DND-41 (cell line): ENCODE measurements at regions not wholly inside any gene's neighbourhood (a gene's known extent, or its start where the extent isn't known, plus 50 kb on each side); places are given as distances from the start of the nearest gene placed in this dataset.

ENCODE experiments used
- ATAC-seq: fragments of 200-7000 bp; cut with Tn5 transposase; 3 replicates; pipeline ENCODE4 v1.9.1; 2021; ENCODE audit warnings: low read depth; ENCODE audit not compliant: insufficient read depth
- DNase-seq: peaks from one replicate; pipeline ENCODE4 v3.0.0-alpha.2; 2020
- H2AFZ ChIP-seq: 2 replicates; pipeline ENCODE4 v1.6.0; 2012; ENCODE audit warnings: low read depth, low read length
- H3K27ac ChIP-seq: 2 replicates; pipeline ENCODE4 v1.5.1; 2012; ENCODE audit warnings: low read length, inconsistent platforms
- H3K27me3 ChIP-seq: fragments of 200-600 bp; sonication (generic); 2 replicates; pipeline ENCODE4 v1.6.0; 2012; ENCODE audit warnings: low read length, mild to moderate bottlenecking, inconsistent platforms; ENCODE audit not compliant: insufficient read depth, poor library complexity
- H3K36me3 ChIP-seq: 2 replicates; pipeline ENCODE4 v1.5.1; 2012; ENCODE audit warnings: low read length, inconsistent platforms; ENCODE audit not compliant: insufficient read depth
- H3K4me1 ChIP-seq: 2 replicates; pipeline ENCODE4 v1.5.1; 2012; ENCODE audit warnings: mild to moderate bottlenecking, low read length; ENCODE audit not compliant: insufficient read depth
- H3K4me2 ChIP-seq: 2 replicates; pipeline ENCODE4 v1.6.0; 2012; ENCODE audit warnings: mild to moderate bottlenecking, moderate library complexity, low read length, inconsistent platforms; ENCODE audit not compliant: insufficient read depth
- H3K4me3 ChIP-seq, 2 experiments: fragments of 200-600 bp in 1 of 2; shearing (Covaris generic) in 1 of 2; 2 replicates each; pipeline ENCODE4 v1.5.1; 2012 to 2016; ENCODE audit warnings: inconsistent platforms in 2 of 2, low read length in 2 of 2, mild to moderate bottlenecking in 2 of 2, low read depth in 1 of 2, moderate library complexity in 1 of 2
- H3K79me2 ChIP-seq: 2 replicates; pipeline ENCODE4 v1.6.0; 2012; ENCODE audit warnings: low read length, inconsistent platforms; ENCODE audit not compliant: insufficient read depth
- H3K9ac ChIP-seq: 2 replicates; pipeline ENCODE4 v1.6.0; 2012; ENCODE audit warnings: low read depth, mild to moderate bottlenecking, inconsistent platforms, low read length, moderate library complexity
- H3K9me3 ChIP-seq: 2 replicates; pipeline ENCODE4 v1.5.1; 2012; ENCODE audit warnings: low read length, moderate library complexity, mild to moderate bottlenecking, inconsistent platforms; ENCODE audit not compliant: insufficient read depth, severe bottlenecking
- H4K20me1 ChIP-seq: 2 replicates; pipeline ENCODE4 v1.6.0; 2012; ENCODE audit warnings: low read length; ENCODE audit not compliant: insufficient read depth
- EZH2 ChIP-seq: IDR thresholded peaks from 3 replicates; pipeline ENCODE4 v1.6.1; 2012; ENCODE audit warnings: borderline replicate concordance, low read depth, mild to moderate bottlenecking, moderate library complexity, low read length, inconsistent platforms; ENCODE audit not compliant: severe bottlenecking
- TF ChIP-seq, protein P1 (sequence below): IDR thresholded peaks from 2 replicates; pipeline ENCODE4 v1.5.1; 2012; ENCODE audit warnings: borderline replicate concordance, low read length, moderate library complexity, mild to moderate bottlenecking; ENCODE audit not compliant: poor library complexity, severe bottlenecking; ENCODE audit errors: extremely low read depth

DNA sequence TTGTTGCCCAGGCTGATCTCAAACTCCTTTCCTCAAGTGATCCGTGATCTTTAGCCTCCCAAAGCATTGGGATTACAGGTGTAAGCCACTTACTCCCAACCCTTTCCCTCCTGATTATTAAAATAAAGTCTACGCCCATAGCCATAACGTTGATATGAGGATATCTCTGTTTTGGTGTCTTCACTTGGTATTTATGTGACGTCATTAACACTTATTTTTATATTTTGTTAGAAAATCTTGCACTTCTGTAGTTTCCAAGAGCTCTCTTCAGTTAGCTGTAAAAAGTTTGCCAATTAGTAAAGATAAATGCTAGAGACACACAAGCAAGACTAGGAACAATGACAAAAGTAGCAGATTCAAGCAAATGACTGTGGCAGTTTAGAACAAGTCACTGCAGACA lies 115.6 kb upstream of the HSF2 start:
- Histone ChIP-seq H3K4me3 (no peak overlapping the region), H3K4me2 (no peak overlapping the region), H4K20me1 (no peaks in the 10 kb centered on the region), H3K79me2 (no peaks in the 10 kb centered on the region), H2AFZ (no peak overlapping the region), H3K9ac (no peak overlapping the region), H3K36me3 (no peaks in the 10 kb centered on the region), H3K27me3 (no peaks in the 10 kb centered on the region), H3K4me1 (no peaks in the 10 kb centered on the region), H3K27ac (no peak overlapping the region), H3K9me3 (no peaks in the 10 kb centered on the region)
- no peak for ATAC-seq
- no peak for TF ChIP-seq EZH2
- TF ChIP-seq, protein P1, sequence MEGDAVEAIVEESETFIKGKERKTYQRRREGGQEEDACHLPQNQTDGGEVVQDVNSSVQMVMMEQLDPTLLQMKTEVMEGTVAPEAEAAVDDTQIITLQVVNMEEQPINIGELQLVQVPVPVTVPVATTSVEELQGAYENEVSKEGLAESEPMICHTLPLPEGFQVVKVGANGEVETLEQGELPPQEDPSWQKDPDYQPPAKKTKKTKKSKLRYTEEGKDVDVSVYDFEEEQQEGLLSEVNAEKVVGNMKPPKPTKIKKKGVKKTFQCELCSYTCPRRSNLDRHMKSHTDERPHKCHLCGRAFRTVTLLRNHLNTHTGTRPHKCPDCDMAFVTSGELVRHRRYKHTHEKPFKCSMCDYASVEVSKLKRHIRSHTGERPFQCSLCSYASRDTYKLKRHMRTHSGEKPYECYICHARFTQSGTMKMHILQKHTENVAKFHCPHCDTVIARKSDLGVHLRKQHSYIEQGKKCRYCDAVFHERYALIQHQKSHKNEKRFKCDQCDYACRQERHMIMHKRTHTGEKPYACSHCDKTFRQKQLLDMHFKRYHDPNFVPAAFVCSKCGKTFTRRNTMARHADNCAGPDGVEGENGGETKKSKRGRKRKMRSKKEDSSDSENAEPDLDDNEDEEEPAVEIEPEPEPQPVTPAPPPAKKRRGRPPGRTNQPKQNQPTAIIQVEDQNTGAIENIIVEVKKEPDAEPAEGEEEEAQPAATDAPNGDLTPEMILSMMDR = no peak
- no peak for DNase-seq

- Histone ChIP-seq H3K36me3 (no peaks in the 10 kb centered on the region), H3K4me2 (no peak overlapping the region), H3K9me3 (no peaks in the 10 kb centered on the region), H3K4me3 (no peak overlapping the region), H2AFZ (no peak overlapping the region), H3K27ac (no peak overlapping the region), H3K9ac (no peak overlapping the region), H4K20me1 (no peaks in the 10 kb centered on the region), H3K79me2 (no peaks in the 10 kb centered on the region), H3K4me1 (no peaks in the 10 kb centered on the region), H3K27me3 (no peaks in the 10 kb centered on the region)
- DNase-seq = no peak
- TF ChIP-seq EZH2 = no peak
- TF ChIP-seq, protein P1 = no peak
- no peak for ATAC-seq
Observed at GRCh38 chr6:122284848-122285247, 114.6 kb upstream of the HSF2 start.

- H3K36me3 ChIP-seq = no peaks in the 10 kb centered on the region
- no peaks in the 10 kb centered on the region for H3K9me3 ChIP-seq
- no peak overlapping the region for H3K4me2 ChIP-seq
- no peak for TF ChIP-seq EZH2
- TF ChIP-seq, protein P1 = no peak
- no peak overlapping the region for H3K27ac ChIP-seq
- no peak for ATAC-seq
- H3K4me3 ChIP-seq = no peak overlapping the region
- no peaks in the 10 kb centered on the region for H4K20me1 ChIP-seq
- H3K79me2 ChIP-seq = no peaks in the 10 kb centered on the region
- no peaks in the 10 kb centered on the region for H3K4me1 ChIP-seq
- H3K27me3 ChIP-seq = no peaks in the 10 kb centered on the region
- H3K9ac ChIP-seq = no peak overlapping the region
- no peak overlapping the region for H2AFZ ChIP-seq
- DNase-seq = no peak
Observed at GRCh38 chr6:122285292-122285913, 114.0 kb upstream of the HSF2 start.

DNA sequence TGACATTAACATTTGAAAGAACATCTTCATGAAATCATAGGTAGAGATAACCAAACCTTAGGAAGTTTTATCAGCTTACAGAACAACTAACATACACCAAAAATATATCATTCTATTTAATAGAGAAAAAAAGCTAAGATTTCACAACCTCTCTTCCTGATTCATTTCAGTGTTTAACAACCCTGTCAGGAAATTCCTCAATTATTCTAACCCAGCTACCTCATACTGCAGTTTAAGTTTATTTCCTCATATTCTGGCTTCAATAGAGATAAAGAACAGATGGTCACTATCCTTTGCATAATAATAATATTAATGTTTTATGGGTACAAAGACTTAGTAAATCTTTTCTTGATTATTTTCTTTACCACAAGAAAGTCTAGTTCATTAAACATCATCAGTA lies 112.9 kb upstream of the HSF2 start:
- Histone ChIP-seq H3K9me3 (no peaks in the 10 kb centered on the region), H3K79me2 (no peaks in the 10 kb centered on the region)

More for the DNA sequence above, 112.9 kb upstream of the HSF2 start:
- Histone ChIP-seq H3K4me2 (no peak overlapping the region), H4K20me1 (no peaks in the 10 kb centered on the region), H3K4me3 (no peak overlapping the region), H3K27ac (no peak overlapping the region), H3K4me1 (no peaks in the 10 kb centered on the region), H3K9ac (no peak overlapping the region), H3K27me3 (no peaks in the 10 kb centered on the region), H3K36me3 (no peaks in the 10 kb centered on the region), H2AFZ (no peak overlapping the region)
- DNase-seq = no peak
- TF ChIP-seq, protein P1 = no peak
- no peak for TF ChIP-seq EZH2
- ATAC-seq = no peak
